ENCODE measurements at regions not wholly inside any gene's neighbourhood (a gene's known extent, or its start where the extent isn't known, plus 50 kb on each side); places are given as distances from the start of the nearest gene placed in this dataset.
"Not testable (repeated sequence)": the region's sequence is repeated elsewhere in the genome, so short reads cannot be mapped to it uniquely, and the experiment has no call there.

GRCh38 chr5:124981901-124982300 is 235.5 kb upstream of the ZNF608 start:
- TF ChIP-seq CTCF (IDR thresholded peaks at IDR 0.05) = no peak
- TF ChIP-seq POLR2A (IDR thresholded peaks at IDR 0.05) = no peak
- DNase-seq = no peak
- H3K4me3 ChIP-seq = no peak overlapping the region
- no peaks in the 10 kb centered on the region for H3K27me3 ChIP-seq
- H3K9me3 ChIP-seq = no peaks in the 10 kb centered on the region
- intact Hi-C loops (cut with DNase I; ENCODE audit: low total_unique reads) = no loop called here
- H3K36me3 ChIP-seq = no peaks in the 10 kb centered on the region
- H3K27ac ChIP-seq = no peak overlapping the region
- no peaks in the 10 kb centered on the region for H3K4me1 ChIP-seq

- intact Hi-C loops (cut with DNase I; ENCODE audit: low total_unique reads) = no loop called here
- DNase-seq = no peak
- H3K36me3 ChIP-seq = no peaks in the 10 kb centered on the region
- TF ChIP-seq CTCF (IDR thresholded peaks at IDR 0.05) = no peak
- no peak for TF ChIP-seq POLR2A (IDR thresholded peaks at IDR 0.05)
- H3K27ac ChIP-seq = no peak overlapping the region
- no peaks in the 10 kb centered on the region for H3K27me3 ChIP-seq
- H3K4me3 ChIP-seq = no peak overlapping the region
- no peaks in the 10 kb centered on the region for H3K9me3 ChIP-seq
- no peaks in the 10 kb centered on the region for H3K4me1 ChIP-seq
Measured at GRCh38 chr5:124986170-124986569, 239.7 kb upstream of the ZNF608 start.

- no peak for DNase-seq
- no peaks in the 10 kb centered on the region for H3K27me3 ChIP-seq
- no peaks in the 10 kb centered on the region for H3K36me3 ChIP-seq
- intact Hi-C loops (cut with DNase I; ENCODE audit: low total_unique reads) = no loop called here
- no peak overlapping the region for H3K4me3 ChIP-seq
- no peaks in the 10 kb centered on the region for H3K4me1 ChIP-seq
- TF ChIP-seq CTCF (IDR thresholded peaks at IDR 0.05) (no peak), POLR2A (IDR thresholded peaks at IDR 0.05) (no peak)
- H3K9me3 ChIP-seq = no peaks in the 10 kb centered on the region
- H3K27ac ChIP-seq = no peak overlapping the region
Measured at GRCh38 chr5:124986667-124987066, 240.2 kb upstream of the ZNF608 start.

- H3K36me3 ChIP-seq; H3K27ac ChIP-seq; intact Hi-C loops (cut with DNase I; ENCODE audit: low total_unique reads); DNase-seq; H3K9me3 ChIP-seq; H3K4me3 ChIP-seq; H3K4me1 ChIP-seq; H3K27me3 ChIP-seq: not testable (repeated sequence)
Measured at GRCh38 chr5:124987786-124988185, 241.3 kb upstream of the ZNF608 start.

- H3K4me3 ChIP-seq = no peak overlapping the region
- DNase-seq = no peak
- no peak for TF ChIP-seq POLR2A (IDR thresholded peaks at IDR 0.05)
- TF ChIP-seq CTCF (IDR thresholded peaks at IDR 0.05) = no peak
- H3K36me3 ChIP-seq = no peaks in the 10 kb centered on the region
- H3K4me1 ChIP-seq = no peaks in the 10 kb centered on the region
- intact Hi-C loops (cut with DNase I; ENCODE audit: low total_unique reads) = no loop called here
- no peaks in the 10 kb centered on the region for H3K27me3 ChIP-seq
- H3K27ac ChIP-seq = no peak overlapping the region
- H3K9me3 ChIP-seq = no peaks in the 10 kb centered on the region
Measured at GRCh38 chr5:124990723-124991122, 244.3 kb upstream of the ZNF608 start.

- TF ChIP-seq CTCF (IDR thresholded peaks at IDR 0.05) = no peak
- no peak for TF ChIP-seq POLR2A (IDR thresholded peaks at IDR 0.05)
- H3K4me1 ChIP-seq = no peaks in the 10 kb centered on the region
- no peak overlapping the region for H3K4me3 ChIP-seq
- intact Hi-C loops (cut with DNase I; ENCODE audit: low total_unique reads) = no loop called here
- no peaks in the 10 kb centered on the region for H3K27me3 ChIP-seq
- no peaks in the 10 kb centered on the region for H3K9me3 ChIP-seq
- no peak overlapping the region for H3K27ac ChIP-seq
- H3K36me3 ChIP-seq = no peaks in the 10 kb centered on the region
- DNase-seq = no peak
Measured at GRCh38 chr5:124995421-124995820, 249.0 kb upstream of the ZNF608 start.
